Cerebellar nuclear complex (tissue), 1 donor: ENCODE measurements at regions not wholly inside any gene's neighbourhood (a gene's known extent, or its start where the extent isn't known, plus 50 kb on each side); places are given as distances from the start of the nearest gene placed in this dataset.
"Not testable (repeated sequence)": the region's sequence is repeated elsewhere in the genome, so short reads cannot be mapped to it uniquely, and the experiment has no call there.

Source experiments
- DNase-seq, 2 experiments: peaks; one replicate each; lab custom pipeline; 2025; lab: John Stamatoyannopoulos, UW

DNA sequence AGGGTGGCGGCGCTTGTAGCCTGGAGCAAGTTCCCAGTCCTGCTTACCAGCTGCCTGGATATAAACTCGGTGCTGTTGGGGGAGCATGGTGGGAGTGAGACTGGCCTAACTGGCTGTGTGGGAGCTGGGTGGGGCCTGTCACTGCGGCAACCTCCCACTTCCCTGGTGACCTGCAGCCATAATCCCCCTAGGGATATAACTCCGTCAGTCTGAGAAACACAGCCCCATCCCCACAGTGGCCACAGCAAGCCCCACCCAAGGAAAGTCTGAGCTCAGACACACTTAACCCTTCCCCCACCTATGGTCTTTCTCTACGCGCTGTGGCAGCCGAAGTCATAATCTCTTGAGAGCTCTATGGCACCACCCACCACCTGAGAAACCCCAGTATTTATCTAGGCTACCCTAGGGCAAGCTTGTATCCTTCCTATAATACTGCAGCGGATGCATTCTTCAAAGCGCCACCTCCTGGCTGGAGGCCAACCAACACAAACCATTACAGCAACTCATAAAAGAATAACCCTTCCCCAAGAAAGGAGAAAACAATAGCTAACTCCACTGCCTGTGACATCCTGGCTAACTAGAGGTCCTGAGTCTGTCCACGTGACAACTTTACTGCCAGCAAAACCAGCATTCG is 57.4 kb downstream of the ZNF648 start:
- no peak for DNase-seq

DNA sequence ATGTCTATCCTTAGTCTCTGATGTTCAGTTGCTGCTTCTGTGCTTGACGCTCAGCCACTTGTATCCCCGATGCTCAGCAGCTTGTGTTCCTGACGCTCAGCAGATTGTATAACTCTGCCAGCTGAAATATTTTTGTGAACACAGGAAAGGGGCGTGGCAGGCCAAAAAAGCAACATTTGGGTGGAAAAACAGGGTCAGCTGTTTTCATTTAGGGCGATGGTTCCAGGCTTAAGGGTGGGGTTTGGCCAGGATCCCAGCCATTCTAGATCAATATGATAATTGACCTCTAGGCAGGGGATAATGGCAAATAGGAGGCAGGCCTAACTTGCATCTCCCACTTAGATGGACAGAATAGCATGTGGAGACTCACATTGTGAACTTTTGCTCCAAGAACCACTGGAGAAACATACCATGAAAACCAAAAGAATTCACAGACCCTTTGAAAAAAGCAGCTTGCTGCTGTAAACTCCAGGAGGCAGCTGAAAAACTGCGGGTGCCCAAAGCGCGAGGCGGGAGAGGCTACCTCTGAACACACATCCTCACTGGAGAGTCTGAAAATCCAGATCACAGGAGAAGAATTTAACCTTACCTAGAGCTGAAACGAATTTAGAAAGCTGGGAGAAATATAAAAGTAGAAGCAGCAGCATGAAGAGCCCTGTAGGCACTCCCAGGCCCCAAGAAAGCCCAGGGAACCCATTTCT is 58.3 kb downstream of the ZNF648 start:
- no peak for DNase-seq

DNA sequence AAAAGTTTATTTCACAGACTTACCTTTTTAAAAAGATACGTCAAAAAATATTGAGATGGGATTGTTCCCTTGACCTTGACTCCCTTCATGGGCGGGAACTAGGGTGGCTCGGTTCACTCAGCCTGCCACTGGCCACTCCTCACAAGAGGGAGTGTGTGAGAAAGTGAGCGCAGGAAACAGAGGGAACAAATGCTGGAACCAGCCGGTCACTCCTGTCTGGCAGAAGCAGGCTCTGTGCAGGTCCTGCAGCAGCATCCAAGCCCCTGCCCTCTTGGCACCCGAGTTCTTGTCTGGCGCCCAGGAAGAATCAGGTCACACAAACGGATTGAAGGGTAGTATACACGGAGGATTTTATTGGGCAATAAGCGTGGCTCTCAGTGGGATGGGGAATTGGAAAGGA is 58.9 kb downstream of the ZNF648 start:
- DNase-seq, result no peak

- no peak for DNase-seq
These were observed 62.7 kb downstream of the ZNF648 start for GRCh38 chr1:181998858-181999257.

- no peak for DNase-seq
These were observed 69.4 kb downstream of the ZNF648 start for GRCh38 chr1:181992072-181992471.

GRCh38 chr1:181990728-181991127 is 70.8 kb downstream of the ZNF648 start:
- DNase-seq, result no peak

DNA sequence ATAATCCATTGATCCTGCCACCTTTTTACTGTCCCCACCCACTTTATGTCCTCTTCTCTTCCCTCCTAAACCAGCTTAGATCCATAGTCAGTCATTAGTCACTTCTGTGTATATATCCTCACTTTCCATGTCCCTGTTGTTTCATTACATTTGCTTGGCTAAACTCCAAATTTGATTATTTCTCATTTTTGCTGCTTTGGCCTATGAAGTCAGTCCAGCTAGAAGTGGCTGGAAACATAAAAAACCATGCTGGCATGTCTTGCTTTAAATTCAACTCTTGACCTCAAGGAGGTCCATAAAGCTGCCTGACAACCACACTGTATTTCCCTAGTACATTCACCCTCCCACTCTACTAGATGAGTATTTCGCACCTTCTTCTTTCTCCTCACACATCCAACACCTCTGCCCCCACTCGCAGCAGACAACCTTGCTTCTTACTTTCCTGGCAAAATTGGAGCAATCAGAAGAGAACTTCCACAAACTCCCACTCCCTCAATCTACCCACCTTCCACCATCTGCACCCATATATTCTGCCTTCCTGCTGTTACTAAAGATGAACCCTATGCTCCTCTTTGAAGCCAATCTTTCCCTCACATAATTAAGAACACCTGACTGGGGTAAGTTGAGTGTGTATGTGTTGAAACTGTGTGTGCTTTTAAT is 72.1 kb downstream of the ZNF648 start:
- DNase-seq, result no peak

GRCh38 chr1:181987996-181988395 is 73.5 kb downstream of the ZNF648 start:
- DNase-seq, result no peak

- DNase-seq, result no peak
These were observed 74.1 kb downstream of the ZNF648 start for GRCh38 chr1:181987334-181987895.

DNA sequence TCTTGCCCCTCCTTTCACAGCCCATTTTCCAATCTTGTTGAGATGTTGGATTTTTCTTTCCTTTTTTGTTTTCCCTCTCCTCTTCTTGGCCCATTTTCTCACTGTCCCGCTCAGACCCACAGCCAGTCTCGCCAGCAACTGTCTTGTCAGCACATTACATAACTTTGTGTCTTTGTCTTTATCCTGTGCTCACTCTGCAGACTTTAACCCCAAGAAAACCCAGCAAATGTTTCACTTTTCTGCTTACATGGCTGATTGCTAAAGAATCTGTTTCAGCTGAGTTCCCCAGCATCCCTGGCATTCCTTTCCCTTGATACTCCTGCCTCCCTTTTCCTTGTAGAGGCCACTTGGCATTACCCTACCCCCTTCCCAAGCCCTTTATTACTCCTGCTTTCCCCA is 74.6 kb downstream of the ZNF648 start:
- DNase-seq, result no peak

DNA sequence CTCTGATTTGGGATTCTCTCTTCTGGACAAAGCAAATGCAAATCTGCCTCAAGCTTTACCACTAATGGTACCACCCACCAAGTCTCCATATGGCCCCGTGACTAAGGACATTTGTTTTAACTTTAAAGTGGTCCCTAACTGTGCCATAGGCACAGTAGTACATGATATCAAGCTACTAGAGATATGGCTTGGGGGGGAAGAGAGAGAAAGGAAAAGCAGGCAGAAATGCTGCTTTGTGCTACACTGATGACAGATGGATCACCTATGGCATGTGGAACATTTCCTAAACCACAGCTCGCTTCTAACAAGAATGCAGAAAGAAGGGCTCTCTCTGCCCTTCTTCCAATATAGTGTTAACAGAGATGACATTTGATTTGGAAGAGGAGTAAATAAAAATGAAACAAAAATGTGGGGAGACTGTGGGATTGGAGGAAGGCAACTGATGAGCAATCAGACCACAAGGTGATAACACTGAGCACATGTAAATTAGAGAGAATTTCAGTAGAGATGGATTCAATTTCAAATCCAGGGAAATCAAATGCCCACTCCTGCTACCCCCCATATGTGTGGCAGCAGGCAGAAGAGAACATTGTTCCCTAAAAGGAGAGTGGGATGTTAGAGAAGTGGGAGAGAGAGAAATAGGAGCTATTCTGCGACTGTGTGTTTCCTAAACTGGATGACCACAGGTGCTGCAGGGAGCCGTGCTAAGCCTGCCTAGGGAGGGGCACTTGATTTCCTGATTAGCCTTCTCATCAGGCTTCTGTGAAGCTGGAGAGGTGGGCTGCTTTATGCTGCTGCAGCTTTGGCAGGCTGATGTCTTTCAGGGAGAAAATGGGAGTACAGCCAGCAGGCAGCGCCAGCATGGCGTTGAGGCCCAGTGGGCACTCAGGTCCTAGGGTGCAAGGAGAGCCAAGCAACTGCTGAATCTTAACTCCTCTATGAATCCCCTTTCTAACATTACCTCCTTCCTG is 75.3 kb downstream of the ZNF648 start:
- no peak for DNase-seq

GRCh38 chr1:181985281-181985680 is 76.2 kb downstream of the ZNF648 start:
- DNase-seq, result no peak

- DNase-seq, result no peak
These were observed 77.5 kb downstream of the ZNF648 start for GRCh38 chr1:181984006-181984405.

DNA sequence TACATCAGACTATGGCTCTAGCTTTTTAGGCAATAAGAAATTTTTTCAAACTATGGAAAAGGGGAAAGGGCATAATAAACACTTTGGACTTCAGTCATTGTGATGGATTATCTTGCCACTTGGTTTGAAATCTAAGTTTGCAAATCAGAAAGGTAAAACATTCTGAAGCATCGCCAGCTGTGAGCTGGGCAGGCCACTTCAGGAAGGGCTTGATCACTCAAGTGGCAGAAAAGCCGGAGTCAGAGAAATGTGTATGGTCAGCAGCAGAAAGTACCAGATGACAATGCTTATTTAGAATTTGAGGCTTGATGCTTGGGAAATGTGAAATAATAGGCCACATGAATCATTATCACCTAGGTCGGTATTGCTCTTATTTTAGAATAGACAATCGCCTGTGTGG is 79.7 kb downstream of the ZNF648 start:
- no peak for DNase-seq

DNA sequence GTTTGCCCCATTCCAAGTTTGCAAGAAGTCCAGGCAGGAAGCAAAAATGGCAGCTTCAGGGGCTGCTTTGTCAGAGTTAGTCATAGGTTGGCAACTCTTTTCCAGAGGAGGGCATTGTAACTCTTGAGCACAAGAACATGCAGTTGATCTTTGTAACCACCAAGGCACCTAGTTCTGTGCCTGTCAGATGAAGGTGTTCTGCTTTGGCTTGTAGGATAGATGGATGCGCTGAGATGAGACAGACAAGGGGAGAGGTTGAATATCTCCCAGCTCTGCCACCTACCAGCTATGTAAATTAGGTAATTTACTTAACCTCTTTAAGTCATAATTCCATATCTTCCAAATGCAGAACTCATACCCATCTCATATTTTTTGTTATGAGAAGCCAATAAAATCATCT is 89.3 kb downstream of the ZNF648 start:
- DNase-seq, result no peak

DNA sequence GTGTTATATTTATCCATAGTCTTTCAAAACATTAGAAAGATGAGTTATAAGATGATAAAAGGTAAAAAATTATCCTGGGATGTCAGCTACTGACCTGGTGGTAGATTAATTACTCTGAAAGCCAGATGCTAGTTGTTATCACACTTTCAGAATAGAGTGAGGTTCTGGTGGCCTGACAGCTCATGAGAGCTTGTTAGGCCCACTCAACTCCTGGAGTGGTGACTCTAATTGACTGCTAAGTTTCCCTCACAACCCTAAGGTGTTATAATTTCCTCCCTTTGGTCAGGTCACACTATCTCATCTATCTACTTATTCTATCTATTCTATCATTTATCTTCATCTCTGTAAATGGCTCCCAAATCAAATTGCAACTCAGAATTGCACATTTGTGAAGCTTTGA is 90.1 kb downstream of the ZNF648 start:
- no peak for DNase-seq

DNA sequence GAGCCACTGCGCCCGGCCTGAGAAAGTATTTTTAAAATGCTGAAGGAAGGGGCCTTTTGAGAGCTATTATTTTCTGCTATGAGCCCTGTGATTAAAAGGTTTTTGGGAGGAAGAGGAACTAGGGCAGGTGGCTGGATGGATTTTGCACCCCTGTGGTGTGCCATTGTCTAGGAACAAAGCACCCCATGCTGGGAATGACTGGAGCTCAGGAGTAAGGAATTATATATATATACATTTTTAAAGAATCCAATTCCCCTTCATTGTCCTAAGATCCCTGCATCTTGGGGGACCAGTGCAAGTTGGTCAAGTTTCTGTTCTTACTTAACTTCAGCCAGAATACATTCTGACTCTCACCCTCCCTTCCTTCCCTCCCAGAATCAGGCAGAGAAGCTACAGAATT is 91.6 kb downstream of the ZNF648 start:
- DNase-seq, result no peak

- DNase-seq, result not testable (repeated sequence)
These were observed 106.8 kb downstream of the ZNF648 start for GRCh38 chr1:181954696-181955095.

DNA sequence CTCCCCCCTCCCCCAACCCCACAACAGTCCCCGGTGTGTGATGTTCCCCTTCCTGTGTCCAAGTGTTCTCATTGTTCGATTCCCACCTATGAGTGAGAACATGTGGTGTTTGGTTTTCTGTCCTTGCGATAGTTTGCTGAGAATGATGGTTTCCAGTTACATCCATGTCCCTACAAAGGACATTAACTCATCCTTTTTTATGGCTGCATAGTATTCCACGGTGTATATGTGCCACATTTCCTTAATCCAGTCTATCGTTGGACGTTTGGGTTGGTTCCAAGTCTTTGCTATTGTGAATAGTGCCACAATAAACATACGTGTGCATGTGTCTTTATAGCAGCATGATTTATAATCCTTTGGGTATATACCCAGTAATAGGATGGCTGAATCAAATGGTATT is 107.3 kb downstream of the ZNF648 start:
- DNase-seq, result not testable (repeated sequence)

DNA sequence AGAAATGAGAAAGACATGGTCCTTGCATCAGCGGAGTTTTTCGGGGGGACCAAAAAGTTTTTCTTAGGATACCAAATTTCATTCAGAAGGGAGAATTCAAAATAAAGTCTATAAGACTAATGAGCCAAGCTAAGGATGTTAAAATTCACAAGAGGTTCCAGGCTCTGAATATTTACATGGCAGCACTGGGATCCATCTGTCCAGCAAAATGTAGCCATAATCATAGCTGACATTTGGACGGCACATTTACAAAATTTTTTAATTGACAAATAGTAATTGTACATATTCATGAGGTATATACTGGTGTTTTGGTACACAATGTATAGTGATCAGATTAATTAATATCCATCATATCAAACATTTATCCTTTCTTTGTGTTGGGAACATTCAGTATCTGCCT is 107.9 kb downstream of the ZNF648 start:
- DNase-seq, result no peak

DNA sequence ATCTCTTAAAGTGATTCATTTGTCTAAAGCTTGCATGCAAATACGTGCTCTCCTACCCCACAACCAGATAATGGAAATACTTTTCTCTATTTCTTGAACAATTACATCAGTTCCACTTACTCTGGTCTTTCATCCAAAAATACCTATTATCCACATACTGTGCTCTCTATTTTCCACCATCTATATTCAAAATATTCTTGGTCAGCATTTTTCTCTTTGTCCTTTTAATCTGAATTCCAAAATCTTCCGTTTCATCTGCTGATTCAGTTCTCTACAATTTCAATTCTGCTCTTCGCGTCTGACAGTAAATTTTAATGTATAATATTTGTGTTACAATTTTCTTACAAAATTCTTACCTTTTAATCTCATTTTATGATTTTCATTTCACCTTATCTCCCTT is 110.3 kb downstream of the ZNF648 start:
- no peak for DNase-seq

GRCh38 chr1:181949500-181949899 is 112.0 kb downstream of the ZNF648 start:
- no peak for DNase-seq
